GM23338 (cell line): ENCODE measurements at regions not wholly inside any gene's neighbourhood (a gene's known extent, or its start where the extent isn't known, plus 50 kb on each side); places are given as distances from the start of the nearest gene placed in this dataset.
A peak's percentile ranks its signal among the peaks of the same experiment; 100 is the strongest.

ENCODE experiments used
- ATAC-seq: fragments of 200-7000 bp; cut with Tn5 transposase; 3 replicates; pipeline ENCODE4 v1.9.1; 2020
- DNase-seq: peaks from one replicate; pipeline ENCODE4 v3.0.0-alpha.2; 2015; ENCODE audit warnings: low spot score
- H2AFZ ChIP-seq: fragments of 200-600 bp; sonication (generic); 2 replicates; pipeline ENCODE4 v1.8.0; 2016; ENCODE audit warnings: antibody characterized with exemption, mild to moderate bottlenecking, moderate library complexity
- H3F3A ChIP-seq: fragments of 200-600 bp; sonication (generic); replicated peaks from 2 replicates; pipeline ENCODE4 v1.8.0; 2017; ENCODE audit warnings: antibody characterized with exemption, mixed run types, low read depth
- H3K27ac ChIP-seq: fragments of 200-600 bp; sonication (generic); 2 replicates; pipeline ENCODE4 v1.6.1; 2016; ENCODE audit warnings: low read depth
- H3K27me3 ChIP-seq: fragments of 200-600 bp; sonication (generic); 2 replicates; pipeline ENCODE4 v1.8.0; 2016; ENCODE audit warnings: mild to moderate bottlenecking, mixed run types, moderate library complexity; ENCODE audit not compliant: insufficient read depth
- H3K36me3 ChIP-seq: fragments of 200-600 bp; sonication (generic); 2 replicates; pipeline ENCODE4 v1.8.0; 2016; ENCODE audit warnings: mild to moderate bottlenecking; ENCODE audit not compliant: insufficient read depth
- H3K4me1 ChIP-seq: fragments of 200-600 bp; sonication (generic); 2 replicates; pipeline ENCODE4 v1.8.0; 2016; ENCODE audit warnings: mild to moderate bottlenecking, moderate library complexity; ENCODE audit not compliant: insufficient read depth
- H3K4me2 ChIP-seq: fragments of 200-600 bp; sonication (generic); 2 replicates; pipeline ENCODE4 v1.7.1; 2017; ENCODE audit warnings: mixed run types
- H3K4me3 ChIP-seq: fragments of 200-600 bp; sonication (generic); 2 replicates; pipeline ENCODE4 v1.6.1; 2016; ENCODE audit warnings: mixed run types
- H3K79me2 ChIP-seq: fragments of 200-600 bp; sonication (generic); replicated peaks from 2 replicates; pipeline ENCODE4 v1.8.0; 2017; ENCODE audit warnings: mild to moderate bottlenecking; ENCODE audit not compliant: insufficient read depth
- H3K9me2 ChIP-seq: fragments of 200-600 bp; sonication (generic); 2 replicates; pipeline ENCODE4 v1.8.0; 2017; ENCODE audit not compliant: insufficient read depth
- H4K20me1 ChIP-seq: fragments of 200-600 bp; sonication (generic); replicated peaks from 2 replicates; pipeline ENCODE4 v1.8.0; 2017; ENCODE audit warnings: mild to moderate bottlenecking; ENCODE audit not compliant: insufficient read depth
- H3K27ac Mint-ChIP-seq: 2 replicates; pipeline ENCODE4 v1.8.0; 2020; ENCODE audit warnings: inconsistent platforms, mild to moderate bottlenecking, moderate library complexity, mixed read lengths
- H3K27me3 Mint-ChIP-seq: 3 replicates; pipeline ENCODE4 v1.8.0; 2022; ENCODE audit warnings: low read depth, mild to moderate bottlenecking, moderate library complexity, mixed read lengths, inconsistent platforms; ENCODE audit not compliant: insufficient read depth, poor library complexity
- H3K36me3 Mint-ChIP-seq: 3 replicates; pipeline ENCODE4 v1.8.0; 2021; ENCODE audit warnings: low read depth, mild to moderate bottlenecking, inconsistent platforms, moderate library complexity, mixed read lengths
- H3K4me1 Mint-ChIP-seq: 3 replicates; pipeline ENCODE4 v1.8.0; 2020; ENCODE audit warnings: mild to moderate bottlenecking, inconsistent platforms, mixed read lengths
- H3K4me3 Mint-ChIP-seq: 3 replicates; pipeline ENCODE4 v1.8.0; 2021; ENCODE audit warnings: moderate library complexity, mild to moderate bottlenecking, inconsistent platforms, mixed read lengths
- H3K9me3 Mint-ChIP-seq: 3 replicates; pipeline ENCODE4 v1.8.0; 2020; ENCODE audit warnings: moderate library complexity, mild to moderate bottlenecking, inconsistent platforms, mixed read lengths
- CREB1 ChIP-seq: fragments of 250-450 bp; sonication (Bioruptor Pico); IDR thresholded peaks from 2 replicates; pipeline ENCODE4 v1.5.0; 2020; ENCODE audit warnings: low read depth, mild to moderate bottlenecking, moderate library complexity
- CTCF ChIP-seq, 2 experiments: fragments of 200-600 bp in 1 of 2; sonication (generic) in 1 of 2; conservative IDR thresholded peaks; 2 replicates each; pipeline versions ENCODE4 v1.5.1 to v1.6.1; 2016 to 2017; ENCODE audit warnings: antibody characterized with exemption in 2 of 2, low read depth in 2 of 2, mild to moderate bottlenecking in 2 of 2, moderate library complexity in 1 of 2
- ETS1 ChIP-seq: IDR thresholded peaks from 2 replicates; pipeline ENCODE4 v1.6.1; 2016; ENCODE audit warnings: antibody characterized with exemption
- EZH2 ChIP-seq: fragments of 200-600 bp; sonication (generic); IDR thresholded peaks from one replicate; pipeline ENCODE4 v1.8.0; 2017; ENCODE audit warnings: antibody characterized with exemption, mild to moderate bottlenecking, low read depth; ENCODE audit not compliant: unreplicated experiment
- EZH2phosphoT487 ChIP-seq: fragments of 200-600 bp; sonication (generic); IDR thresholded peaks from one replicate; pipeline ENCODE4 v1.8.1; 2018; ENCODE audit warnings: antibody characterized with exemption; ENCODE audit not compliant: unreplicated experiment
- JUNB ChIP-seq: IDR thresholded peaks from one replicate; pipeline ENCODE4 v1.6.1; 2016; ENCODE audit warnings: antibody characterized with exemption; ENCODE audit not compliant: unreplicated experiment
- NANOG ChIP-seq: IDR thresholded peaks from 2 replicates; pipeline ENCODE4 v1.6.1; 2016; ENCODE audit warnings: antibody characterized with exemption, borderline replicate concordance
- POLR2AphosphoS5 ChIP-seq: IDR thresholded peaks from 2 replicates; pipeline ENCODE4 v1.6.1; 2016; ENCODE audit warnings: antibody characterized with exemption, low read depth
- REST ChIP-seq: IDR thresholded peaks from one replicate; pipeline ENCODE4 v1.6.1; 2018; ENCODE audit warnings: antibody characterized with exemption; ENCODE audit not compliant: unreplicated experiment
- STAT1 ChIP-seq: IDR thresholded peaks from one replicate; pipeline ENCODE4 v1.6.1; 2016; ENCODE audit warnings: antibody characterized with exemption; ENCODE audit not compliant: unreplicated experiment
- ZNF114 ChIP-seq: fragments of 250-450 bp; sonication (Bioruptor Pico); IDR thresholded peaks from 2 replicates; pipeline ENCODE4 v1.5.0; 2020; ENCODE audit warnings: mild to moderate bottlenecking, moderate library complexity
- ZNF331 ChIP-seq: fragments of 250-450 bp; sonication (Bioruptor Pico); IDR thresholded peaks from 2 replicates; pipeline ENCODE4 v1.5.0; 2020; ENCODE audit warnings: low read depth, mild to moderate bottlenecking, moderate library complexity
- TF ChIP-seq, protein P1 (sequence below): fragments of 250-450 bp; sonication (Bioruptor Pico); IDR thresholded peaks from 2 replicates; pipeline ENCODE4 v1.5.0; 2020; ENCODE audit warnings: mild to moderate bottlenecking, moderate library complexity

GRCh38 chr11:90753546-90753945 is 530.7 kb upstream of the CHORDC1 start:
- Histone ChIP-seq H2AFZ (peak overlapping the region; percentile 44; the same call in 1 of the 2 replicates), H3K4me2 (no peak overlapping the region), H3K9me2 (no peaks in the 10 kb centered on the region), H3K27me3 (no peaks in the 10 kb centered on the region), H3K36me3 (no peaks in the 10 kb centered on the region), H3K79me2 (no peaks in the 10 kb centered on the region), H4K20me1 (no peaks in the 10 kb centered on the region), H3K27ac (no peak overlapping the region), H3F3A (no peaks in the 10 kb centered on the region), H3K4me1 (no peaks in the 10 kb centered on the region), H3K4me3 (no peak overlapping the region)
- no peaks in the 10 kb centered on the region for H3K4me1 Mint-ChIP-seq
- H3K27ac Mint-ChIP-seq: no peak overlapping the region; the same call in 1 of the 2 replicates
- ATAC-seq (no peak), DNase-seq (no peak)
- no peaks in the 10 kb centered on the region for H3K36me3 Mint-ChIP-seq
- H3K4me3 Mint-ChIP-seq: no peak overlapping the region
- H3K27me3 Mint-ChIP-seq: no peaks in the 10 kb centered on the region
- H3K9me3 Mint-ChIP-seq: no peaks in the 10 kb centered on the region
- TF ChIP-seq POLR2AphosphoS5 (no peak), ZNF114 (CRISPR knock-in tag) (no peak), JUNB (no peak), STAT1 (no peak), EZH2phosphoT487 (no peak), ZNF331 (no peak), EZH2 (no peak), REST (no peak), NANOG (no peak), CTCF (conservative IDR thresholded peaks at IDR 0.05; ENCODE audit: low read depth in 2 of 2) (no peak), ETS1 (no peak), CREB1 (CRISPR knock-in tag) (no peak)
- TF ChIP-seq, protein P1, sequence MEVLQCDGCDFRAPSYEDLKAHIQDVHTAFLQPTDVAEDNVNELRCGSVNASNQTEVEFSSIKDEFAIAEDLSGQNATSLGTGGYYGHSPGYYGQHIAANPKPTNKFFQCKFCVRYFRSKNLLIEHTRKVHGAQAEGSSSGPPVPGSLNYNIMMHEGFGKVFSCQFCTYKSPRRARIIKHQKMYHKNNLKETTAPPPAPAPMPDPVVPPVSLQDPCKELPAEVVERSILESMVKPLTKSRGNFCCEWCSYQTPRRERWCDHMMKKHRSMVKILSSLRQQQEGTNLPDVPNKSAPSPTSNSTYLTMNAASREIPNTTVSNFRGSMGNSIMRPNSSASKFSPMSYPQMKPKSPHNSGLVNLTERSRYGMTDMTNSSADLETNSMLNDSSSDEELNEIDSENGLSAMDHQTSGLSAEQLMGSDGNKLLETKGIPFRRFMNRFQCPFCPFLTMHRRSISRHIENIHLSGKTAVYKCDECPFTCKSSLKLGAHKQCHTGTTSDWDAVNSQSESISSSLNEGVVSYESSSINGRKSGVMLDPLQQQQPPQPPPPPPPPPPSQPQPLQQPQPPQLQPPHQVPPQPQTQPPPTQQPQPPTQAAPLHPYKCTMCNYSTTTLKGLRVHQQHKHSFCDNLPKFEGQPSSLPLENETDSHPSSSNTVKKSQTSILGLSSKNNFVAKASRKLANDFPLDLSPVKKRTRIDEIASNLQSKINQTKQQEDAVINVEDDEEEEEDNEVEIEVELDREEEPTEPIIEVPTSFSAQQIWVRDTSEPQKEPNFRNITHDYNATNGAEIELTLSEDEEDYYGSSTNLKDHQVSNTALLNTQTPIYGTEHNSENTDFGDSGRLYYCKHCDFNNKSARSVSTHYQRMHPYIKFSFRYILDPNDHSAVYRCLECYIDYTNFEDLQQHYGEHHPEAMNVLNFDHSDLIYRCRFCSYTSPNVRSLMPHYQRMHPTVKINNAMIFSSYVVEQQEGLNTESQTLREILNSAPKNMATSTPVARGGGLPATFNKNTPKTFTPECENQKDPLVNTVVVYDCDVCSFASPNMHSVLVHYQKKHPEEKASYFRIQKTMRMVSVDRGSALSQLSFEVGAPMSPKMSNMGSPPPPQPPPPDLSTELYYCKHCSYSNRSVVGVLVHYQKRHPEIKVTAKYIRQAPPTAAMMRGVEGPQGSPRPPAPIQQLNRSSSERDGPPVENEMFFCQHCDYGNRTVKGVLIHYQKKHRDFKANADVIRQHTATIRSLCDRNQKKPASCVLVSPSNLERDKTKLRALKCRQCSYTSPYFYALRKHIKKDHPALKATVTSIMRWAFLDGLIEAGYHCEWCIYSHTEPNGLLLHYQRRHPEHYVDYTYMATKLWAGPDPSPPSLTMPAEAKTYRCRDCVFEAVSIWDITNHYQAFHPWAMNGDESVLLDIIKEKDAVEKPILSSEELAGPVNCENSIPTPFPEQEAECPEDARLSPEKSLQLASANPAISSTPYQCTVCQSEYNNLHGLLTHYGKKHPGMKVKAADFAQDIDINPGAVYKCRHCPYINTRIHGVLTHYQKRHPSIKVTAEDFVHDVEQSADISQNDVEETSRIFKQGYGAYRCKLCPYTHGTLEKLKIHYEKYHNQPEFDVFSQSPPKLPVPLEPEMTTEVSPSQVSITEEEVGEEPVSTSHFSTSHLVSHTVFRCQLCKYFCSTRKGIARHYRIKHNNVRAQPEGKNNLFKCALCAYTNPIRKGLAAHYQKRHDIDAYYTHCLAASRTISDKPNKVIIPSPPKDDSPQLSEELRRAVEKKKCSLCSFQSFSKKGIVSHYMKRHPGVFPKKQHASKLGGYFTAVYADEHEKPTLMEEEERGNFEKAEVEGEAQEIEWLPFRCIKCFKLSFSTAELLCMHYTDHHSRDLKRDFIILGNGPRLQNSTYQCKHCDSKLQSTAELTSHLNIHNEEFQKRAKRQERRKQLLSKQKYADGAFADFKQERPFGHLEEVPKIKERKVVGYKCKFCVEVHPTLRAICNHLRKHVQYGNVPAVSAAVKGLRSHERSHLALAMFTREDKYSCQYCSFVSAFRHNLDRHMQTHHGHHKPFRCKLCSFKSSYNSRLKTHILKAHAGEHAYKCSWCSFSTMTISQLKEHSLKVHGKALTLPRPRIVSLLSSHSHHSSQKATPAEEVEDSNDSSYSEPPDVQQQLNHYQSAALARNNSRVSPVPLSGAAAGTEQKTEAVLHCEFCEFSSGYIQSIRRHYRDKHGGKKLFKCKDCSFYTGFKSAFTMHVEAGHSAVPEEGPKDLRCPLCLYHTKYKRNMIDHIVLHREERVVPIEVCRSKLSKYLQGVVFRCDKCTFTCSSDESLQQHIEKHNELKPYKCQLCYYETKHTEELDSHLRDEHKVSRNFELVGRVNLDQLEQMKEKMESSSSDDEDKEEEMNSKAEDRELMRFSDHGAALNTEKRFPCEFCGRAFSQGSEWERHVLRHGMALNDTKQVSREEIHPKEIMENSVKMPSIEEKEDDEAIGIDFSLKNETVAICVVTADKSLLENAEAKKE (CRISPR knock-in tag): no peak
